HEK293T (cell line): ENCODE measurements at regions not wholly inside any gene's neighbourhood (a gene's known extent, or its start where the extent isn't known, plus 50 kb on each side); places are given as distances from the start of the nearest gene placed in this dataset.

Experiments used
- CTCF ChIA-PET: fragments of 350-600 bp; formaldehyde crosslinking; extraction: SDS; loops from one replicate; lab custom pipeline; 2021; ENCODE audit warnings: antibody characterized with exemption, inconsistent platforms; lab: Yijun Ruan, JAX
- POLR2A ChIA-PET: fragments of 350-600 bp; formaldehyde crosslinking; extraction: SDS; loops from one replicate; lab custom pipeline; 2020; ENCODE audit warnings: antibody characterized with exemption, inconsistent platforms; lab: Yijun Ruan, JAX
- DNase-seq: peaks from one replicate; pipeline ENCODE4 v3.0.0; 2012; ENCODE audit warnings: mixed read lengths; ENCODE audit errors: extremely low spot score
- ARNT ChIP-seq: fragments of 450-650 bp; IDR thresholded peaks from 2 replicates; pipeline ENCODE4 v1.6.1; 2017; ENCODE audit warnings: mild to moderate bottlenecking
- BHLHE40 ChIP-seq: fragments of 450-650 bp; IDR thresholded peaks from 2 replicates; pipeline ENCODE4 v1.6.1; 2016; ENCODE audit warnings: mild to moderate bottlenecking, moderate library complexity, borderline replicate concordance
- CTBP1 ChIP-seq: fragments of 450-650 bp; IDR thresholded peaks from 2 replicates; pipeline ENCODE4 v1.6.1; 2016; ENCODE audit warnings: borderline replicate concordance
- ELF4 ChIP-seq: fragments of 450-650 bp; IDR thresholded peaks from 2 replicates; pipeline ENCODE4 v1.6.1; 2017; ENCODE audit warnings: antibody characterized with exemption
- FOXA1 ChIP-seq: fragments of 450-650 bp; IDR thresholded peaks from 2 replicates; pipeline ENCODE4 v1.6.1; 2016; ENCODE audit warnings: mild to moderate bottlenecking
- FOXK2 ChIP-seq: fragments of 450-650 bp; IDR thresholded peaks from 2 replicates; pipeline ENCODE4 v1.6.1; 2016; ENCODE audit warnings: mild to moderate bottlenecking
- FOXM1 ChIP-seq: fragments of 450-650 bp; IDR thresholded peaks from 2 replicates; pipeline ENCODE4 v1.6.1; 2017; ENCODE audit warnings: mild to moderate bottlenecking, borderline replicate concordance
- HDGF ChIP-seq: fragments of 450-650 bp; IDR thresholded peaks from 2 replicates; pipeline ENCODE4 v1.6.1; 2017; ENCODE audit warnings: antibody characterized with exemption, borderline replicate concordance
- L3MBTL2 ChIP-seq: fragments of 450-650 bp; conservative IDR thresholded peaks from 2 replicates; pipeline ENCODE4 v1.6.1; 2016; ENCODE audit warnings: mild to moderate bottlenecking
- LEF1 ChIP-seq: fragments of 450-650 bp; IDR thresholded peaks from 2 replicates; pipeline ENCODE4 v1.6.1; 2017; ENCODE audit warnings: mild to moderate bottlenecking, borderline replicate concordance
- NFRKB ChIP-seq: fragments of 450-650 bp; IDR thresholded peaks from 2 replicates; pipeline ENCODE4 v1.6.1; 2016; ENCODE audit warnings: mild to moderate bottlenecking, moderate library complexity
- SP1 ChIP-seq: fragments of 450-650 bp; IDR thresholded peaks from 2 replicates; pipeline ENCODE4 v1.6.1; 2017
- SUZ12 ChIP-seq: fragments of 450-650 bp; IDR thresholded peaks from 2 replicates; pipeline ENCODE4 v1.6.1; 2016; ENCODE audit warnings: mild to moderate bottlenecking
- TARDBP ChIP-seq: fragments of 450-650 bp; IDR thresholded peaks from 2 replicates; pipeline ENCODE4 v1.6.1; 2016
- ZNF384 ChIP-seq: fragments of 450-650 bp; IDR thresholded peaks from 2 replicates; pipeline ENCODE4 v1.6.1; 2016
- TF ChIP-seq, protein P1 (sequence below): fragments of 450-650 bp; IDR thresholded peaks from 2 replicates; pipeline ENCODE4 v1.6.1; 2016

- no peak for TF ChIP-seq SUZ12
- TF ChIP-seq, protein P1, sequence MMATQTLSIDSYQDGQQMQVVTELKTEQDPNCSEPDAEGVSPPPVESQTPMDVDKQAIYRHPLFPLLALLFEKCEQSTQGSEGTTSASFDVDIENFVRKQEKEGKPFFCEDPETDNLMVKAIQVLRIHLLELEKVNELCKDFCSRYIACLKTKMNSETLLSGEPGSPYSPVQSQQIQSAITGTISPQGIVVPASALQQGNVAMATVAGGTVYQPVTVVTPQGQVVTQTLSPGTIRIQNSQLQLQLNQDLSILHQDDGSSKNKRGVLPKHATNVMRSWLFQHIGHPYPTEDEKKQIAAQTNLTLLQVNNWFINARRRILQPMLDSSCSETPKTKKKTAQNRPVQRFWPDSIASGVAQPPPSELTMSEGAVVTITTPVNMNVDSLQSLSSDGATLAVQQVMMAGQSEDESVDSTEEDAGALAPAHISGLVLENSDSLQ, result no peak
- TF ChIP-seq BHLHE40, result no peak
- no peak for TF ChIP-seq LEF1
- POLR2A ChIA-PET, result no interaction called here
- CTCF ChIA-PET, result no interaction called here
- DNase-seq, result no peak
Measured at GRCh38 chr14:71475916-71476315, 456.3 kb upstream of the RGS6 start.

- POLR2A ChIA-PET, result no interaction called here
- no peak for DNase-seq
Measured at GRCh38 chr14:71478542-71478941, 453.7 kb upstream of the RGS6 start.

GRCh38 chr14:71481021-71481654 lies 451.1 kb upstream of the RGS6 start:
- no peak for DNase-seq
- CTCF ChIA-PET, result no interaction called here
- TF ChIP-seq HDGF, result no peak
- no peak for TF ChIP-seq TARDBP
- POLR2A ChIA-PET, result no interaction called here

More at GRCh38 chr14:71478542-71478941, 453.7 kb upstream of the RGS6 start:
- CTCF ChIA-PET, result no interaction called here
- TF ChIP-seq SP1, result no peak
- TF ChIP-seq ELF4, result no peak
- TF ChIP-seq ZNF384, result no peak
- TF ChIP-seq LEF1, result no peak
- TF ChIP-seq CTBP1, result no peak
- TF ChIP-seq FOXA1, result no peak
- no peak for TF ChIP-seq L3MBTL2
- no peak for TF ChIP-seq NFRKB
- TF ChIP-seq TARDBP, result no peak
- TF ChIP-seq FOXM1, result no peak
- TF ChIP-seq HDGF, result no peak
- no peak for TF ChIP-seq ARNT
- no peak for TF ChIP-seq BHLHE40
- TF ChIP-seq, protein P1, result no peak
- no peak for TF ChIP-seq FOXK2
- no peak for TF ChIP-seq SUZ12

DNA sequence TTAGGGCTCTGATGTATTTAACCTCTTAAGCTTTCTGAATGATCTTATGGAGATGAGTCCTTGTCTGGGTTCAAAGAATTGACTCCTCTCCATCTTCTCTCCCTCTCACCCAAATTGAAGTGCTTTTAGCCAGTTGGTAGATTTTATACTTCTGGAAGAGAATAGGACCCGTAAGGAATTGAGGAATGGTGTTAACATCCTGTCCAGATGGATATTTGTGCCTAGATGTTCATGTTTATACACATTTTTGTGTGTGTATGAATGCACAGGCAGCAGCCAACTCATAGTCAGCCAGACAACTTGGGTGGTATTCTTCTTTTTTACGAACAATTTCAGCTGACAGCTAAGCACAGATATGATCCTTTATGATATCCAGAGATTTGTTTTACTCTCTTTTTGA lies 449.6 kb upstream of the RGS6 start:
- no peak for DNase-seq
- ChIA-PET POLR2A (no interaction called here), CTCF (no interaction called here)
- TF ChIP-seq CTBP1 (no peak), FOXM1 (no peak), L3MBTL2 (no peak), LEF1 (no peak), FOXK2 (no peak), FOXA1 (no peak)

DNA sequence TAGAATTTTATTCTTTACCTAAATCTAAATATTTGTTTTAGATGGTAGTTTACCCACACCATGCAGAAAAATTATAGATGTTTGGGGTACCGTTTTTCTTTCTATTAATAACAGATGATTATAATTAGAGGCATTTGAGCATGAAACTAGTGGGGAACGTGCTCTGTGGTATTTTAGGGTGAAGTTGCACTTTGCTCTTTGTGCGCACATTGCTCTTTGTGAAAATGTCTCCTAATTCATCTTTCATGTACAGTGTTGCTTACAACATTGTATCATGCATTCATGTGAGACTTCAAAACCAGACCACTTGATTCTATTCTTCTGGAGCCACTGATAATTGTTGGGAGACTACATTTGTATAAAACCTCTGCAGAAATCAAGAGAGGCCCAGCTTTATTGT lies 449.1 kb upstream of the RGS6 start:
- DNase-seq, result no peak
- ChIA-PET CTCF (no interaction called here), POLR2A (no interaction called here)
- TF ChIP-seq ZNF384 (no peak), SP1 (no peak), LEF1 (no peak), TARDBP (no peak), SUZ12 (no peak), ARNT (no peak), HDGF (no peak), NFRKB (no peak), BHLHE40 (no peak)
- TF ChIP-seq, protein P1, result no peak

DNA sequence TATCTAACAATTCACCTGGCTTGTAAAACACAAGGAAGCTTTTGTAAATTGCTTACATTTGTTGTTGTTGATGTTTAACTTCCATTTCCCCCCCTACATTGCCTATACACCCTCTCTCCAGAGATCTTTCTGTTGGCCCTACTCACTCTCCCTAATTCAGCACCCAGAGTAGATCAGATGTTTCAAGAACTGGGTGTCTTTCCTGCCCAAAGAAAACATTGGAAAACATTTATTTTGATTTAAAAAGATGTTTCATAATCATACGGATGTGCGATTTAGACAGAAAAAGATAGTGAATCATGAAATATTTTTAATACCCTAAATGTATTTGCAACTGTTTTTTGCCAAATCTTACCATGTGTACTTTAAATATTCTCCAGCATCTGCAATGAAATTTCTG lies 446.4 kb upstream of the RGS6 start:
- DNase-seq, result no peak
- CTCF ChIA-PET, result no interaction called here
- TF ChIP-seq LEF1 (no peak), NFRKB (no peak)
- TF ChIP-seq, protein P1, result no peak
- POLR2A ChIA-PET, result no interaction called here

DNA sequence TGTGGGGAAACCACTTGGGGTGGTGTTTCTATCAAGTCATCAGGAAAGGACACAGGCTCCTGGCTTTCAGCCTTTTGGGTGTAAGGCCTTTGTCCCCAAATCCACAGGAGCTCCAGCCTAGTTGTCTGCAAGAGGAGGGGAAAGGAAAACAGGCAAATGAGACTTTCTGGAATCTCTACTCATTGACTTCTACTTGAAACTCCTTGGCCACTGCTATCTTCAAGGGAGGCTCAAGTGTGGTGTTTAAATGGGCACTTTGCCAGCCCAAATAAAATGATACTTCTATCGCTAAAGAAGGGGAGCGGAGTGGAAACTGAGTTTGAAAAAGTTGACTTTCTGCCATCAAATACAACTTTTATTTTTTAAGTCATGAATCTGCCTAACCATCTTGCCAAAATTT lies 445.9 kb upstream of the RGS6 start:
- no peak for TF ChIP-seq ARNT
- TF ChIP-seq CTBP1, result no peak
- no peak for TF ChIP-seq FOXK2
- no peak for TF ChIP-seq TARDBP
- TF ChIP-seq FOXA1, result no peak
- no peak for TF ChIP-seq HDGF
- no peak for TF ChIP-seq SP1
- TF ChIP-seq ZNF384, result no peak
- no peak for TF ChIP-seq L3MBTL2
- TF ChIP-seq NFRKB, result no peak
- TF ChIP-seq LEF1, result no peak
- TF ChIP-seq, protein P1, result no peak
- TF ChIP-seq BHLHE40, result no peak
- TF ChIP-seq SUZ12, result no peak
- no peak for TF ChIP-seq ELF4
- TF ChIP-seq FOXM1, result no peak
- no peak for DNase-seq
- ChIA-PET POLR2A (no interaction called here), CTCF (no interaction called here)
